Inflammatory macrophage treated with lipopolysaccharide for 1 hour (primary cell): ENCODE measurements at regions not wholly inside any gene's neighbourhood (a gene's known extent, or its start where the extent isn't known, plus 50 kb on each side); places are given as distances from the start of the nearest gene placed in this dataset.
"Not testable (repeated sequence)": the region's sequence is repeated elsewhere in the genome, so short reads cannot be mapped to it uniquely, and the experiment has no call there.

Source experiments
- DNase-seq, 2 donors: peaks; one replicate each; pipeline ENCODE4 v3.0.0-alpha.2; 2020 to 2022

GRCh38 chr11:25159341-25159740 lies 662.5 kb downstream of the LUZP2 start:
- no peak for DNase-seq

GRCh38 chr11:25163421-25163820 lies 666.6 kb downstream of the LUZP2 start:
- DNase-seq, result no peak

- DNase-seq, result no peak
These were observed 683.3 kb downstream of the LUZP2 start for GRCh38 chr11:25180187-25180586.

- DNase-seq, result no peak
These were observed 686.6 kb downstream of the LUZP2 start for GRCh38 chr11:25183411-25183810.

GRCh38 chr11:25197515-25197914 lies 700.7 kb downstream of the LUZP2 start:
- DNase-seq, result no peak

GRCh38 chr11:25198704-25199103 lies 701.9 kb downstream of the LUZP2 start:
- no peak for DNase-seq

- no peak for DNase-seq
These were observed 704.1 kb downstream of the LUZP2 start for GRCh38 chr11:25200925-25201324.

GRCh38 chr11:25206762-25207161 lies 709.9 kb downstream of the LUZP2 start:
- no peak for DNase-seq

- no peak for DNase-seq
These were observed 714.9 kb downstream of the LUZP2 start for GRCh38 chr11:25211635-25212254.

- no peak for DNase-seq
These were observed 717.8 kb downstream of the LUZP2 start for GRCh38 chr11:25214535-25215176.

GRCh38 chr11:25218036-25218435 lies 721.2 kb downstream of the LUZP2 start:
- no peak for DNase-seq

GRCh38 chr11:25225078-25225477 lies 728.2 kb downstream of the LUZP2 start:
- no peak for DNase-seq

GRCh38 chr11:25242928-25243327 lies 746.1 kb downstream of the LUZP2 start:
- no peak for DNase-seq

GRCh38 chr11:25244126-25244525 lies 747.3 kb downstream of the LUZP2 start:
- no peak for DNase-seq

- no peak for DNase-seq
These were observed 750.5 kb downstream of the LUZP2 start for GRCh38 chr11:25247336-25247735.

GRCh38 chr11:25252854-25253253 lies 756.0 kb downstream of the LUZP2 start:
- no peak for DNase-seq

GRCh38 chr11:25263861-25264260 lies 767.0 kb downstream of the LUZP2 start:
- not testable (repeated sequence) for DNase-seq

- no peak for DNase-seq
These were observed 774.4 kb downstream of the LUZP2 start for GRCh38 chr11:25271301-25271700.

- no peak for DNase-seq
These were observed 775.4 kb downstream of the LUZP2 start for GRCh38 chr11:25272214-25272613.

GRCh38 chr11:25280821-25281220 lies 784.0 kb downstream of the LUZP2 start:
- not testable (repeated sequence) for DNase-seq

GRCh38 chr11:25293166-25293565 lies 796.3 kb downstream of the LUZP2 start:
- DNase-seq, result no peak

- DNase-seq, result no peak
These were observed 801.6 kb downstream of the LUZP2 start for GRCh38 chr11:25298450-25298849.

GRCh38 chr11:25309818-25310217 lies 813.0 kb downstream of the LUZP2 start:
- DNase-seq, result no peak

- DNase-seq, result no peak
These were observed 820.4 kb downstream of the LUZP2 start for GRCh38 chr11:25317216-25317615.

GRCh38 chr11:25319127-25319526 lies 822.3 kb downstream of the LUZP2 start:
- no peak for DNase-seq
